Activated naive CD4-positive, alpha-beta T cell treated with Interleukin-2 at 50 U/mL for 16 hours (primary cell): ENCODE measurements at regions not wholly inside any gene's neighbourhood (a gene's known extent, or its start where the extent isn't known, plus 50 kb on each side); places are given as distances from the start of the nearest gene placed in this dataset.

Source experiments
- DNase-seq: peaks from one replicate; pipeline ENCODE4 v3.0.0-alpha.2; 2020

DNA sequence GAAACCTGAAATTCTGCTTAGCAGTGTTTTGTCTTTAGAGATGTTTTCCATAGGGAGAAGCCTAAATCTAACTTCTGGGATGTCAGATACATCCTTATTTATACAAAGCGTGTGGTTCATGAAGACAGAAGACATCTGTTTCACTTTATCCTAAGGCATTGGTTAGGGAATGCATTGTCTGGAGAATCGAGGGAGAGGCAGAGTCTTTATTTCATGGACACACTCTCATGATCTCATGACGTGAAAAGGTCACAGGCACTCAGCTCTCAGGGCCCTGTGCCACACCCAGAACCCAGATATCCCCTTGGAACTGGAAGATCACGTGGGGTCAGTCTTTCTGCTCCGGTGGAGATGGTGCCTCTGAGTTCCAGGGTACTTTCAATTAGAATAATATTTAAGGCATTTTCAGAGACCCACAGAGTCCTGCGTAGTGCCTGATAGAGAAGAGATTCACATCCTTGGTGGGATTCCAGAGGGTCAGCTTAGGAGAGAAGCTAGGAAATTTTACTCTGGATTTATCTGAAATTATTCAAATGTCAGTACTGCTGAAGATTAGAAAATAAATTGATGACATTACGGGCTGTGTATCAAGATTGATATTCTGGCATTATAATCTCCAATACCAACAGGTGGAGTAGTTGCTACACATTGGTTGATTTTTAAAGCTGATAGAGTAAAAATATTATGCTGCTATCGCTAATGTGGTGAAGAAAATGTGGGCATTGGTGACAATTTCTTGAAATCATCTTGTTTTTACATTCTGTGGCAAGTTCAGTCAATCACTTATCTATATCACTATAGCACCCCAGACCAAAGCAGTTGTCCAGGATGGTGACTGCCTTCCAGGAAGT lies 378.3 kb downstream of the MTRR start:
- no peak for DNase-seq

DNA sequence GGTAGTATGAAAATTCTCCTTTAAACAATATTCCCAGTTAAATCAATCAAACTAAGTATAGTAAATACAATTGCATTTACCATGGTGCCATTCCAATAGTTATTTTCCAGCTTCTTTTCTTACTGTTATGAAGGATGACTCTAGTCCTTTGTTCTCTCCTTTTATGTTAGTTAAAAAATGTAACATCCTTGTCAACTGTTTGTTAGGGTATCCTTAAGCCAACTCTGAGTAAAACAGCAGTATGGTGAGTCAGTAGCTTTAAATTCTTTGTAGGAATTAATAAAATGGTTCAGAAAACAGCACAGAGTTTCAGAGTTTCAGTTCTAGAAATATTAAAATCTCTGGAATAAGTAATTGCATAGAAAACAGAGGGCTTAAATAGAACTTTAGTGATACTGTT lies 384.4 kb downstream of the MTRR start:
- no peak for DNase-seq

DNA sequence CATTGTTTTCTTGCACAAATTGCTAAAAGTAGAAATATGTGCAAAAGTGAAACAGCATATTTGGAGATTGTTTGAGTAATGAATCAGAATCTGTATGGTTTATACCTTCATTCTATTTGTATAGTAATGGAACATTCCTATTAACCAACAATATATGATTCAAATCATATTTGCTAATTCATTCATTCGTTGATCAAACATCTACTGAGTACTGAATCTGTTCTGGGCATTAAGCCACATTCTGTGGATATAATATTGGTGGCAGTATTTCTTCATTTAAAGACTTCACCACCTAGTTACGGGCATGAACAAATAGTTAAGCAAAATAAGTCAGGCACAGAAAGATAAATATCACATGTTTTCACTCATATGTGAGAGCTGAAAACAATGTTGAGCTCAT lies 385.7 kb downstream of the MTRR start:
- DNase-seq: no peak

DNA sequence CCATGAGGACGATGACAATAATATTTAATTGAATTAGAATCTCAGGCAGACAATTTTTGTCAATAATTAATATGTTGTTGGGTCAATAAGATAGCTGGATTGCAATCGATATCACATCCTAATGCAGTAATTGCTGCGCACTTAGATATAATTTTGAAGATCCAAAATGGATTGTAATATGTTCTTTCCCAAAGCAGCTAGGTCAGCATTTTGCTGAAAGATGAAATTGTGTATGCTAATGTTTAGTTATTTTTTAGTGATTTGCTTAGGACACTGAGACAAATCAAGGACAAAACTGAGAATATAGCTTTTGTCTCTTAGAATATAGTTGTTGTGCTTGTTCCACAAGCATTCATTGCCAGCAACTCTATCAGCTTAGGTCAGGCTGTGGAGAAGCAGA lies 389.9 kb downstream of the MTRR start:
- no peak for DNase-seq

DNA sequence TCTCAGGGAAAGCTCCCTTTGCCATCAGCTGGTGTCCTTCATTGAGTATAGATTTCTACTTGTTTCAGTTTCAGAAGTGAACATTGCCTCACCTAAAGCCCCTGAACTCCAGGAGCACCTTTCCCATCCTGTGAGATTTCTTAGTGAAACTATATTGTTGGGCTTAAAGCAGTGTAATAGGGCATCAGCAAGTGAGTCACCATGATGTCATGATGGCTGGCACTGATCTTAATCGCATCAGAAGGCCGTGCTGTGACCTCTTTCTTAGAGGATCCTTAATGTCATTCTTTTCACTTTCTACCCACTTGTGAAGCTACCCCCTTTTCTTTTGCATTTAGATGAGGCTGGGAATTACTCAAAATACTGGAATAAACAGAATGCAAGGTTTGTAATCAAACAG lies 401.3 kb downstream of the MTRR start:
- no peak for DNase-seq

DNA sequence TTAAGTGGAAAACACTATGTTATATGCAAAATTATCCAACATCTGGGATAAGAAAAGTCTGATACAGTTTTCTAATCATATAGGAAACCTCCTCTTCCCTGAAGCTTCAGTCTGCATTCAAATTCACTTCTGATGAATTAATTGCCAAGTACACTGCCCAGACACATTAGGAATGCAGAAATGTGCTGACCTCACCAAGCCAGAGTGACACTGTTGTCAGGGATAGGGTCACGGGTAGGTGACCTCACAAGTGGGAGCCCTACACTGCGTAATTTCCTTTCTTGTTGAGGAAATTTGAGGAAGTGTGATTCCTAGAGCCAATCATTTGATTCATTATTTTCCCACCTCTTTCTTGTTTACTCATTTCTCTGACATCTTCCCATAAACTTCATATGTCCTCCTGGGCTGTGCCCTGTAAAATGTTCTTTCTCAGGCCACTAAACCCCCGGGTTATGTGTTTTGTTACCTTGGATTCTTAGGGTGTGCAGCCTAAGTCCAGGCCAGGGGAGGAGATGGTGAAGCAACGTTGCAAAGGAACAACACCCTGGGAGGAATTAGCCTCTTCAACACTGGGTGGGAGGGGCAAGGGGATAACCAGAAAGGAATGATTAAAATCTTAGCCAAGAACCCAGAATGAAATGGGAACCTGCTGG lies 411.9 kb downstream of the MTRR start:
- DNase-seq: no peak

DNA sequence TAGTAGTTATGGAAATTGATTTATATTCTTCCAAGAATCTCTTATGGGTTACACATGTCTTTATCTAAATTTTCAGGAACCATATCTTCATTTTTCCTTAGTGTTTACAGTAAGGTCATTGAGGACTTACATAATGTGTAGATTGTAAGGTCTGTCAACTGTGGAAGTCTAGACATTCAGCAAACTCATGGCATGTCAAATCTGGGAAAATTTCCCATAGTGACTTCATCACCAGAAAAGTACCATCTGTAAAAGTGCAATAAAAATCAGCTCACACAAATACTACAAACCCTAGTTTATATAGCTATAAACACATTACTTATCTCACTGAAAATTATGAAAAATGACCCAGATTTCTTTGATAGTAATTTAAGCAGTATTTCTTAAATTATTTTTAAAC lies 419.4 kb downstream of the MTRR start:
- no peak for DNase-seq

DNA sequence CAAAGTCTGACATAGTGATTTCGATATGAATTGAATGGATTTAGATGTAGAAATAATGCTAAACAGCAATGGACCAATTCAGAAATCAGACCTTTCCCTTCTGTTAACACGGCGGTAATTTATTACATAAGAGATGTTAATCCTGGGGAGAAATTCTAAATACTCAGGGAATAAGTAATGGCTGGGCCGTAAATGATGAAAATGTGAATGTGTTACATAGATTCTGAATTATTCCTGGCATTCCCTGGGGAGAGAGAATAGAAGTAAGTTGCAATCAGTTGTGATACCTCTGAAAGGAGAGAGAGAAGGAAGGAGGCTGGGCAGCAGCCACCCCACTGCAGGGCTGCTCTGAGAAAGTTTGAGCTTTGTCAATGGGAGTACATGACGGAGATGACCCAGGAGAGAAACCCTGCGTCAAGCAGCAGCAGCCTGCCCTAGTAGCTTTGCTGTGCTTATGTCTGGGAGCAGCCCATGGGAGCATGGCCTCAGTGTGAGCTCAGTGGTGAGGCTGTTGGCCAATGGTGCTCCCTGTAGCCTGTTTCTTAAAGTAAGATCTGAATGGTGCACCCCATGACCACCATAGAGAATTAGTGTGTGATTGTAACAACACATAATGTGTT lies 420.1 kb downstream of the MTRR start:
- DNase-seq: no peak

DNA sequence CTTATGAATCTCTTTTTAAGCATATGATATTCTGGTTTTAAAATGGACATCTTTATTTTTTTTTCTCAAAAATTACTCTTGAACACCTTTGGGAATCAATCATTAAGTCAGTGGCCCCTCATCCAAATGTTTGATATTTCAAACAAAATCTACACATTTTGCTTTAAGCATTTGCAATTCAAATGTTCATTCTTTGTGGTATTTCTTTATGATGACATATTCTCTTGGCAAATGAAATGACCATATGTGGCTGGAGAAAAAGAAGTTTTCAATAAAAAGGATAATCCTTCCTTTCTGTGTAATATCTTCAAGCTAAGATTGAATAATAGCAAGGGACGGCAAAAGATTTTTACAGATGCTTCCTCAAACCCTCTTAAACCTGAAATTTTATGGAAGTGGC lies 420.8 kb downstream of the MTRR start:
- no peak for DNase-seq

DNA sequence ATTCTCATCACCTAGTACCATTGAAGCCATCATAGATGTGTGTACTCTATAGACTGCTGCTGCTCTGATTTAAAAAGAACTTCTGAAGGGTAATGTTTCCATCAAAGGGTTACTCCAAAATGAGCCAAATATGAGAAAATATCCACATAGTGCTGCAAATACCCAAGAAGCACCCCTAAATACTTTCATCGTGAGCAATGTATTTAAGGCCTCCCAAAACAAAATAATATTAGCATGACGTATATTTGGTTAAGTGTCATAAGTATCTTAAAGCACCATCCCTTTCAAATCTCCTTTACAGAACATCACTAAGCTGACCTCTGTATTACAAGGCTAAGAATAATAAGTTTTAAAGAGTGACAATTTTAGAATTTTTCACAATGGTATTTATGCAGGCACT lies 421.8 kb downstream of the MTRR start:
- DNase-seq: no peak

DNA sequence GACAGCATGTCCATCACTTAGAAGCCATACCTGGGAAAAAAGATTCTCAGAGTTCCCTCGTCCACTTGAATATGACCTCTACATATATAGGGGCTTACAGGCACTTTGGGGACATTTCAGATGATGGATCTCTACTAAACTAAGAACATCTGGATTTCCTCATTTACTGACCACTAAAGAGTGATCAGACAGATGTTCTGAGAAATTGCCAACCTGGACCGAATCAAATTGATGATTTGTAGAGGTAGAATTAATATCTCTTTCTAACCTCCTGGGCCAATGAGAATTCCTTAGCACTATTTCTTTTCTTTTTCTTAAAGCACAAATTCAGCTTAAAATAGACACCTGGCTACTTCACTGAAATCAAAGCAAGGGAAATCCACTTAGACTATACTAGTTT lies 422.7 kb downstream of the MTRR start:
- no peak for DNase-seq

DNA sequence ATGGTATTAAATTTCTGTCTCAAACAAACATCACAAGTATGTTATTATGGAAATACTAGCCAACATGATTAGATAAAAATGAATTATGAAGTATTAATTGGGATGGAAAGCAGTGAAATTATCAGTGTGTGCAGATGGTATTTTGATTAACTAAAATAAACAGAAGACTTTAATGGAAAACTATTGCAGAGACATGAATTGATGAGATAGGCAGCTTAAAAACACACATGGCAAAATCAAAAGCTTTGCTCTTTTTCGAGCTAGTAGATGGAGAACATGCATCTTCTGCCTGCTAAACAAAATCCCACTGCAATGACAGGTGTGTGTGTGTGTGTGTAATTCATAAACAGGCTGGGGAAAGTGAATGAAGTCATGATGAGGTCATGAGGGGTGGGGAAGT lies 426.2 kb downstream of the MTRR start:
- no peak for DNase-seq

DNA sequence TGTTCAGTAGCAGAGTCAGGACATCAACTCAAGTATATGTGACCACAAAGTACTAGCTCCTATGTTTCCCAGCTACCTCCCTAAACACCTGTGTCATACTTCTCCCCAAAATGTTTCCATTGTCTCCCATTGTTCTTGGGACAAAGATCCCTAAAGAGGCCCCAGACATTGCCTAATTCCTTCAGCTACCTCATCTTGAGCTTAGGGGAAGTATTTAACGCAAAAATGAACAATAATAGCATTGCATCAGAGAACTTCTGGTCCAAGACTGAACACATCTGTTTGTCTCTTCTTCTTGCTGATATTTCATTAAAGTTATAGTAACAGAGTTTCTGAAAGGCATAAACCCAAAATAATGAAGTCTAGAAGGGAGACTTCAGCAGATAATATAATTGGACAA lies 430.8 kb downstream of the MTRR start:
- DNase-seq: no peak

DNA sequence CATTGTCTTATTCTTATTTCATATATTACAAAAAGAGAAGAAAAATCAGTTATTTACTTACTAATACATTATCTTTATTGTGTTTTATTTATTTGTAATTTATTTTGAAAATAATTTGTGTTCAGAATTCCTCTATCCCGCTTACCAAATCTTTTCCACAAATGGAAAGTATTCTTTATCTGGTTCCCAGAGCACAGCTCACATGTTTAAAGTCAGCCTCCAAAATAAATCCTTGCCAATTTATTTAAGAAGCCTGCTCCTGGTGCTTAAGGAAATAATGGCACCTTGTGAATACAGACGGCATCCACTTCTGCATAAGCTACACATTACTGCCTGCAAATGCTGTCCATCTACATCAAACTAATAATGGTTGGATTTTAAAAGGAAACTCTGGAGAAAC lies 435.4 kb downstream of the MTRR start:
- no peak for DNase-seq

DNA sequence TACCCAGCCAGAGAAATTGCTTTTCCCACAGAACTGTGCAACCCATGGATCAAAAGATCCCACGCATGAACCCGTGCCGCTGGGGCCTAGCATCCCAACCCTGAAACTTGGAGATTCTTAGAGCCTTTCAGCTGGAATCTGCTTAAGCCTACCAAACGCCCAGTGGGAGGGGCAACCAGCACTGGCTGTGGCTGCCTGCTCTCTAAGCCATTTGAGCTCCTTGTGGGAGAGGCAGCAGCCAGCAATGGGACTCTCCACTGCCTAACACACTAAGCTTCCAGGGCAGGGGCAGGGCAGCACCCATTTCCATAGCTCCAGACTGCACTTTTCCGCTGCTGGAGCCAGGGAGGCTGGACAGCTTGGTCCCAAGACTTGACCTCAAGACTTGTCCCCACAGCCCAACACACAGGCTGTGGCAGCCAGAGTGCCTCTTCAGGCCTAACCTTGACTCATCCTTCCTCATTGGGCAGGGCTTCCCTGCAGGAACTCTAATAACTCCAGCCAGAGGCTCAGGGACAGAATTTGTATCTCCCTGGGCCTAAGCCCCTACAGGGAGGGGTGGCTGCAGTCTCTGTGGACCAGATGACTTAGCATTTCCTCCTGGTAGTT lies 437.4 kb downstream of the MTRR start:
- no peak for DNase-seq

DNA sequence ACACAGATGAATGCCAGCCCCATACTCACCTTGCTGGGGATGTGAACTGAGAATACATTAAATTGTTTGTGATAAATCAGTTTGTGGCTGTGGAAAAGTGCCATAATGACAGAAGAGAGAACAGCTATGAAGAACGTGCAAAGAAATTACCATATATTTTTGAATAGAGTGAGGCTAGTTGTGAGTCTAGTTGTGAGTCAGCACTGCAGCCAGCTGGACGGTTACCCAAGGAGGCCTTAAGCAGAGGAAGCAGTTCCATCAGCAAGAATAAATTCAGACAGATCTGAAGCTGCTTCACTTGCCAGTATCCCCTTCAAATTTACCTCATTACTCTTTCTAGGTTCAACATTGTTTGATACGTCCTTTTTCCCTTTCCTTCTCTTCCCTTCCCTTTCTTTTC lies 446.0 kb downstream of the MTRR start:
- no peak for DNase-seq

DNA sequence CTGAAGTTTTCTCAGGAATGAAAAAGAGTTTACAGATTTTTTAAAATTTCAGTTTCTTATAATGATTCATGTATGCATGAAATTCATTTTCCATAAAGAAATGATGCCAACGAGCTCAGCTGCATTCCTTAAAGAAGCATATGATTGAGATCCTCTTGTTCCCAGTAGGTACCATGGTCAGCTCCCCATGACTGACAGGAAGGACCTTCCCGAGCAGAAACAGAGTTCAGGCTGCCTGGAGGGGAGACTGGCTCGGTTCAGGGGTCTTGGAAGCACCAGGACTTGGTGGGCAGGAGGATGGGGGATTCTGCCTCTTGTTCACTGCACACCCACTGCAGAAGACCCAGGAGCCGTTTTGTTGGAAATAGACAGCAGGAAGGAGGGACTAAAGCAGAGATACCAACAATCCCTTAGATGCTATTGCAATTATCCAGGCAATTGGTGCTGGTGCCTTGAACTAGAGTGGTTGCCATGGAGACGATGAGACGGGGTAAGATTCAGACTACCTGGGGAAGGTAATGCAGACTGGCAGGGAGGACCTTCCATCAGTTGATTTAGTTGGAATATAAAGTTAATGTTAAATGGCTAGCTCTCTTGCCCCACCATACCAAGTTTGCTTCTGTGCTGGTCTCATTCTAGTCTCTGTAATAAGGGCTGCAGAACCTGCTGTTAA lies 447.8 kb downstream of the MTRR start:
- no peak for DNase-seq

DNA sequence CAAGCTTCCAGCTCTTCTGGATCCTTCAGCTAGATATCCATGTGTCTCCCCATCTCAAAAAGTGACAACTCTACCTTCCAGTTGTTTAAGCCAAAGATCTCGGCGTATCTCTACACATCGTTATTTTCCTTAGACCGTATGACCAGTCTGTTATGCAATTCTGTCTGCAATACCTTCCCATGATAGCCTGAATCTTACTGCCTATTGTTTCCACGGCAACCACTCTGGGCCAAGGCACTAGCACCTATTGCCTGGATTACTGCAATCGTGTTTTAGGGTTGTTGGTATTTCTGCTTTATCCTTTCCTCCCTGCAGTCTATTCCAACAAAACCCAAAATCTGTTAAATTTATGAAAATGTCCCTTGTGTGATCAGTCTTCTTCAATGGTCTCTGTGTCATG lies 448.4 kb downstream of the MTRR start:
- no peak for DNase-seq

DNA sequence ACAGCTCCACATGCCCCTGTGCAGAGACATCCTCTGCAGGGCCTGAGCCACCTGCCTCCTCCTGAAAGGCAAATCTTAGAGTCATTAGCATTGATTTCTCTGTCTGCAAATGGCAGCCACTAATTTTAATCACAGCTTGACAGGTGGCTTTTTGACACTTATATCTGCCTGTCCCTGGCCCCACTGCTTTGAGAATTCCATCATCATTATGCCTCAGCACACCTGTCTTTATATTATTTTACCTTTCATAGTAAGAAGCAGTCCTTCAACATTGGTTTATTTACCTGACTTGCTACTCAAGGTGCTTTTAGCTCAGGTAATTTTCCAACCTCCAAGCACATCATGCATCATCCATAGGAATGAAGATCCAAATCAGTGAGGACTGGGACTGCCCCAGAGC lies 451.3 kb downstream of the MTRR start:
- no peak for DNase-seq

DNA sequence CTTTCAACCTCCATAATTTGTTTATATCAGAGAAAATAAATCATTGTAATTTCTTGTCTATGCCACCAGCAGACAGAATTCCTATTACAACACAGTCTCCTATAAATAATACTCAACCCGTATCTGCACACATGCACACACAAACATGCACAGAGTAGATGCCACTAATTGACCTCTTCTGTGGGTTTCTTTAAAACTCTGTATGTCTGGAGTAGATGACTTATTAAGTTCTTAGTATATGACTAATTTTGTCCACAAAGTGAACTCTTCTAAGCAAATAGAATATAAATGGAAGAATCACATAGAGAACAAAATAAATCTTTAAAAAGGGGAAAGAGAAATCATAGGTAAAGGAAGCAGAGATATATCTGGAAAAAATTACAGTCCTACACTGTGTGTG lies 452.3 kb downstream of the MTRR start:
- DNase-seq: no peak

DNA sequence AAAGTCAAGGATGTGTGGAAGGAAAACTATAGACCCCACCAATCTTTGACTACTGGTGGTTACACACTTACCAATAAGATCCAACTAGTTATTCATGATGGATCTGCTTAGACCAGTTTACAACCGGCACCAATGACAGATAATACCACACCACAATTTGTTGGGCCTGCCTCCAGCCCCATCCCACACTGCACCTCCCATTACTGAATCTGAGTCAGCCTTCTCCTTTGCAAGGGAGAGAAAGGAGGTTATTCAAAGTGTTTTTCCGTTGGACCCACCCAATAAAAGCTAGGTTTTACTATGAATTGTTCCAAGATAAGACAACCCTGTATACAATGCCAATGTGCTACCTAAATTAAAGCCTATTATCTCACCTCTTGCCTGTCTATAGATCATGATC lies 453.5 kb downstream of the MTRR start:
- DNase-seq: no peak

DNA sequence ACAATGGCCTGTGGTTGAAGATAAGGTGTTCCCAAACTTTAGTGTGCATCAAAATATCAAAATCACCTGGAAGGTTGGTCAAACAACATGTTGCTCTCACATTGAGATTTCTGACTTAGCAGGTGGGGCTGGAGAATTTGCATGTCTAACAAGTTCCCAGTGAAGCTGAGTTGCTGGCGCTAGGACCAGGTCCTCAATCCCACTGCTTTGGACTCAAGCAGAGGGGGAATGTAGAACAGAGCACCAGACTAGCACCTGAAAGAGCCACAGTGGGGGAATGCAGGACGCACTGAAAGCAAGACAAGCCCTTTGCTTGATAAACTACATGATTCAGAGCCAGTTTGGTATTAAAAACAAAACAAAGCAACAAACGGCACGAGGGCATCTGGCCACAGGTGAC lies 458.1 kb downstream of the MTRR start:
- DNase-seq: no peak

DNA sequence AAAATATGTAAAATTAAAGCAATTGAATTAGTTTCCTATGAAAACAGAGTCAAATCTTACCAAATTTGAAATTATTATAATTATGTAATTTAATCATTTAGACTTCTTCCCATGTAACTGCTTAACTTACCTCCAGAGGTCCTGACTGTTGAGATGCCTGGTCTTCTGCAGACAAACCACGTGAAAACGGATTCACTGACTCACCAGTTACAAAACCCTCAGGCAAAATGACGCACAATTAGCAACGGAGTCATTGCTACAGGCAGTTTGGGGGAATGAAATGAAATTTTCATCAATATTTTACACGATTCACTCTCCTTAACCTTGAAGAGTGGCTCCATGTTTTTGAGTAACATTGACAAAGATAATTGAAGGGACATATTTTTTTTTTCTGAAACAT lies 460.8 kb downstream of the MTRR start:
- no peak for DNase-seq
